GM19238 (cell line): ENCODE measurements at regions not wholly inside any gene's neighbourhood (a gene's known extent, or its start where the extent isn't known, plus 50 kb on each side); places are given as distances from the start of the nearest gene placed in this dataset.

Experiments used
- DNase-seq: peaks from one replicate; pipeline ENCODE4 v3.0.0; 2011; ENCODE audit warnings: low spot score; ENCODE audit not compliant: insufficient read length

GRCh38 chr20:60361761-60362395 is 403.7 kb downstream of the CDH26 start:
- no peak for DNase-seq

- DNase-seq: no peak
Measured at GRCh38 chr20:60362531-60362930, 404.3 kb downstream of the CDH26 start.

- DNase-seq: no peak
Measured at GRCh38 chr20:60363698-60364097, 405.5 kb downstream of the CDH26 start.

- no peak for DNase-seq
Measured at GRCh38 chr20:60365064-60365666, 406.9 kb downstream of the CDH26 start.

GRCh38 chr20:60365882-60366281 is 407.7 kb downstream of the CDH26 start:
- DNase-seq: no peak

- no peak for DNase-seq
Measured at GRCh38 chr20:60371384-60371783, 413.2 kb downstream of the CDH26 start.

GRCh38 chr20:60372275-60372674 is 414.1 kb downstream of the CDH26 start:
- no peak for DNase-seq

GRCh38 chr20:60372822-60373221 is 414.6 kb downstream of the CDH26 start:
- no peak for DNase-seq

GRCh38 chr20:60378620-60379019 is 420.4 kb downstream of the CDH26 start:
- no peak for DNase-seq

GRCh38 chr20:60381643-60382400 is 423.6 kb downstream of the CDH26 start:
- no peak for DNase-seq

- no peak for DNase-seq
Measured at GRCh38 chr20:60389441-60389840, 431.2 kb downstream of the CDH26 start.

- DNase-seq: no peak
Measured at GRCh38 chr20:60389882-60390281, 431.7 kb downstream of the CDH26 start.

GRCh38 chr20:60395991-60396390 is 437.8 kb downstream of the CDH26 start:
- no peak for DNase-seq

- DNase-seq: no peak
Measured at GRCh38 chr20:60400567-60400966, 442.3 kb downstream of the CDH26 start.

GRCh38 chr20:60402189-60403058 is 444.2 kb downstream of the CDH26 start:
- DNase-seq: no peak

GRCh38 chr20:60403105-60403741 is 445.0 kb downstream of the CDH26 start:
- DNase-seq: no peak

GRCh38 chr20:60407011-60407771 is 449.0 kb downstream of the CDH26 start:
- no peak for DNase-seq

GRCh38 chr20:60407938-60408337 is 449.7 kb downstream of the CDH26 start:
- DNase-seq: no peak

- DNase-seq: no peak
Measured at GRCh38 chr20:60408435-60408834, 450.2 kb downstream of the CDH26 start.

- DNase-seq: no peak
Measured at GRCh38 chr20:60410618-60411264, 452.5 kb downstream of the CDH26 start.
